Activated CD4-positive, alpha-beta T cell treated with anti-CD3 and anti-CD28 coated beads for 1 hour (primary cell): ENCODE measurements at regions not wholly inside any gene's neighbourhood (a gene's known extent, or its start where the extent isn't known, plus 50 kb on each side); places are given as distances from the start of the nearest gene placed in this dataset.
"Not testable (repeated sequence)": the region's sequence is repeated elsewhere in the genome, so short reads cannot be mapped to it uniquely, and the experiment has no call there.

ENCODE experiments used
- DNase-seq: peaks from one replicate; pipeline ENCODE4 v3.0.0-alpha.2; 2020

GRCh38 chr3:193805448-193805847, 212.4 kb downstream of the OPA1 start:
- DNase-seq: no peak

DNA sequence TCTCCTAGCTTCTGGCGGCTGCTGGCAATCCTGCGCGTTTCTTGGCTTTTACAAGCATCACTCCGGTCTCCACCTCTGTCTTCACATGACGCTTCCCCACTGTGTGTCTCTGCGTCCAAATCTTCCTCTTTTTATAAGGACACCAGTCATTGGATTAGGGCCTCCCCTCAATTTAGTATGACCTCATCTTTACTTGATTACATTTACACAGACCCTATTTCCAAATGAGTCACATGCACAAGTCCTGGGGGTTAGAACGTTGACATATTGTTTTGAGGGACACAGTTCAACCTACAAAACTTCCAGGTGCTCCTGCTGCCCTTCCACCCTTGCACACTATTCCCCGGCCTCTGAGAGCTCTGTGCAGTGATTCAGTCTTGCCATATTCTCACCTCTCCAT, 215.3 kb downstream of the OPA1 start:
- no peak for DNase-seq

DNA sequence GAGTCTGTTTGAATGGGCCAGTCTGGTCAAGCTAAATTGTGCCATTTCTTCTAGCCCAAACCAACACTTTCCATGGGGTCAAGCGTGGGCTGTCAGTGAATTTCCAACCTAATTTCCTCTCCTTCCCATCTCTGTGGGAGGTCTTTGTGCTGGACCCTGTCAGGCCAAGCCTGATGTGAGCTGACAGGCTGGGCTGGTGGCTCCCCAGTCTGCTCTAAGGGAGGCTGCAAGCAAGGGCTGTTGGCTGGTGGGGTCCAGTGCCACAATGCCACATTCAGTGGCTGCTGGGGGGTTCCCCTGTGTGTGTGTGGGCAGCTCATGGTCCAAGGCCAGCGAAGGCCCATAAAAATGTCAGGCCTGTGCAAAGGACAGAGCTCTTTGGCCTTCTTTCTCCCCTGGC, 216.1 kb downstream of the OPA1 start:
- no peak for DNase-seq

DNA sequence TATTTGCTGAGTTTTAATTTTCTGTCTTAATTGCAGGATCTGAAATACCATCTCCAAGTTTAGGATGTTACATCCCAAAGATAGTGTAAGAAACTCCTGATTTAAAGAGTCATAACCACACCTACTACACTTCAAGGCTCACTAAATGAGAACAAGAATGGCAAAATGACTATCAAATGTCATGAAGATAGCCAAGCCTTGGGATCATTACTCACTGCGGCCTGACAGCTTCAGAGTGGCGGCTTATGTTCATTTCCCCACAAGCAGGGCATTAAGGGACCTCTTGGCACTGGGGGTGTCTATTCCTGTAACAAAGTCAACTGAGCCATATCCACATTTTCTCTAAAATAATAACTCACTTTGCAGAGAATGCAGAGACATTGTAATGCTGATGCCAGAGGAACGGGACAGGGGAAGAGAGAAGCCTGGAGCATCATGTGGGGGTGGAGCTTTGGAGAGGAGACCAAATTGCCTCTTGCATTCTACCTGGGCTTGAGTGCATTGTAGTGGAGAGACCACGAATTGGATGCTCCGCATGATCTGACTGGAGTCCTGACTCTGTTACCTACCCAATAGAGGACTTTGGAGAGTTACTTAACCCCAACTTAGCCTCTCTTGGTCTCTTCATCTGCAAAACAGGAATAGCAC, 219.2 kb downstream of the OPA1 start:
- DNase-seq: no peak

DNA sequence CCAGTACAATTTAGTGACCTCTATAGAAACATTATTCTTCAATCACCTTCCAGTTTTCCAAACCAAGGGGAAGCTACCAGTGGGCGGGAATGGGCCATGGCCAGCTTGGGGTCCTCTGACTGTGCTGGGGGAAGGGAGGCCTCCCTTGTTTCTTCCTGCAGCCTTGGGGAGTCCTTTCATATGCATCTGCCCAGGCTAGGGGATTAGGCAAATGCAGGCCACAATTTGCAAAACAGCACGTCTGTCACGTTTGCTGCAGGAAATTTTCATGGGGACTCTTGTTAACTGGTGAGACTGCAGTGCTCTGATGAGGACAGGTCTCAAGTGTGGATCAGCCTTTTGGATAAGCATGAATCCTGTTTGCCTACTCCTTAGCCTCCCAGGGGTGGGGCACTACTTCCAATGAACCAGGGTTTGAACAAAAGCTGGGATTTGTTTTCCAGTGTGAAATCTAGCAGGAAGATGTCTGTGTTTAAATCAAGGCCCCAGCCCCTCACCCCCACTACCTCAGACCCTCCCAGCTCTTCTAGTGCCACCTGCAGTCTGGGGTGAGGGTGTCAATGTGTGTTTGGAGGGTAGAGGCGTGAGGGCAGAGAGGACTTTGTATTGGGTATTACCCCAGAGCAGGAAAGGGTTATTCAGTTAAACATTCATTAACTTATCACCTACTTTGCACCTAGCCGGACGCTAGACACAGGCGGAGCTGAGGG, 219.9 kb downstream of the OPA1 start:
- no peak for DNase-seq

- DNase-seq: no peak
These were observed 220.5 kb downstream of the OPA1 start for GRCh38 chr3:193813501-193813830.

DNA sequence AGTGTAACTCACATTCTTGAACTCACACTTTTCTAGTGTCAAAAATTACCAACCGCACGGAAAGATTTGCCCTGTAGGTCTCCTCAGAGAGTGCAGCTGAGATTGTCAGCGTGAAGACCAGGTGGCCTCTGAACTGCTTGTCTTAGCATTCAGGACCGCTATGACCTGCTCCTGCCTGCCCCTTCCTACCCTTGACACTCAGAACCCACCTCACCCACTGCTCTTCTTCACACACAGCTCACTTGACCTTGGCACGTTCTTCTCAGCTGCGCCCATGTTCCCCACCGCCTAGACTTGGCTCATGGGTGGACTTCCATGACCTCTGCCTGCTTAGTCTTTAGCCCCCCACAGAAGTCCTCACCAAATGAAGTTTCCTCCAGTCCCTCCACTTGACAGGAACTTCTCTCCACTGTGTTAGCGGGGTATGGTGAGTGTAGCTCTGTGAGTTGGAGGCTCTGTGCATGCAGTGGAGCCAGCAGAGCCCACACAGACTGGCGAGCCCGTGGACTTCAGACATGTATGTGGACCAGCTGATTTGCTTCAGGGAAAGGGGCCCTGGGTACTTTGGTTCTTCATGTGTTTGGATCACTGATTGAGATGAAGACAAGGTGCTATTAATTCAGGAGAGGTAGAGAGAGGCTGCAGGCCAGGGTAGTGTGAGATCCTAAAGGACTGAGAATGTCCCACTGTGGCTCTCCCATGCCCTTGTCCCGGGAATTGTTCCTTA, 221.3 kb downstream of the OPA1 start:
- no peak for DNase-seq

GRCh38 chr3:193815246-193816027, 222.4 kb downstream of the OPA1 start:
- no peak for DNase-seq

DNA sequence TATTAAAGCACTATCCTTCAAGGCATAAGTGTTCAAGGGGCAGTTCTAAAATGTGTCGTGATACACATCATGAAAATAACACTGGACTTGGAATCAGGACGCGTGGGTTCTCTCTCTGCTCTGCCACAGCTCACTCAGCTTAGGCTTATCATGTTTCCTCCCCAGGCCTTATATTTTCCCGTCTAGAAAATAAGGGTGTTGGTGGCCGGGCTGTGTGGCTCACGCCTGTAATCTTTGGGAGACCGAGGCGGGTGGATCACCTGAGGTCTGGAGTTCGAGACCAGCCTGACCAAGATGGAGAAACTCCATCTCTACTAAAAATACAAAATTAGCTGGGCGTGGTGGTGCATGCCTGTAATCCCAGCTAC, 223.0 kb downstream of the OPA1 start:
- no peak for DNase-seq

- DNase-seq: no peak
These were observed 223.8 kb downstream of the OPA1 start for GRCh38 chr3:193816656-193817311.

GRCh38 chr3:193819117-193820010, 226.4 kb downstream of the OPA1 start:
- no peak for DNase-seq

DNA sequence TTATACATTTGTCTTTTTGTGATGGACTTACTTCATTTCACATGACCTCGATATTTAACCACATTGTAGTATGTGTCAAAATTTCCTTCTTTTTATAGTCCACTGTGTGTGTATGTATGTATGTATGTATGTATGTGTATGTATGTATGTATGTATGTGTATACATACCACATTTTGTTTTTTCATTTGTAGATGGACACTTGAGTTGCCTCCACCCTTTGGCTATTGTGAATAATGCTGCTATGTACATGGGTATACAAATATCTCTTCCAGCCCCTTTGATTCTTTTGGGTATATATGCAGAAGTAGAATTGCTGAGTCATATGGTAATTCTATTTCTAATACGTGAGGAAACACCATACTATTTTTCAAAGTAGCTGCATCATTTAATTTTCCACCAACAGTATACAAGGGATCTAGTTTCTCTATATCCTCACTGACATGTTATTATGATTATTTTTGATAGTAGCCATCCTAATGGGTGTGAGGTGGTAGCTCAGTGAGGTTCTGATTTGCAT, 228.2 kb downstream of the OPA1 start:
- no peak for DNase-seq

DNA sequence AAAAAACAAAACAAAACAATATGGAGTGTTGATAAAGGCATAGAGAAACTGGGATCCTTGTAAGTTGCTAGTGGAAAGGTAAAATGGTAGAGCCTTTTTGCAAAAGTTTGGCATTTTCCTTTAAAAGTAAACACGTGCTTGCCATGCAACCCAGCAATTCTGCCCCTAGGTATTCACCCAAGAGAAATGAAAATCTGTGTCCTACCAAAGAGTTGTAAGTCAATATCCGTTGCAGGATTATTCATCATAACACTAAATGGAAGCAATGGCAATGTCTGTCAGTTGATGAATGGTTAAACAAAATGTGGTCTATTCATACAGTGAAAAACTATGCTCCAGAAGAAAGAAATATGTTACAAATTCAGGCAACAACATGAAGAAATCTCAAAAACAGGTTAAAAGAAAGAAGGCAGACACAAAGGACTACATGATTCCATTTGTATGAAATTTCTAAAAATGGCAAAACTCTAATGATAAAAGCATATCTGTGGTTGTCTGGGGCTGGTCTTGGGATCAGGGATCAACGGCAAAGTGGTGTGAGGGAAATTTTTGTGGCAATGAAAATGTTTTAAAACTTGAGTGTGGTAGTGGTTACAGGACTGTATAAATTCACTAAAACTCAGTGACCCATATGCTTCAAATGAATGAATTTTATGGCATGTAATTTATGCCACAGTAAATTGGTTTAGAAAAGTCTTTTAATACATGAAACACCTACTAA, 229.6 kb downstream of the OPA1 start:
- no peak for DNase-seq

GRCh38 chr3:193823213-193823605, 230.2 kb downstream of the OPA1 start:
- DNase-seq: not testable (repeated sequence)

- DNase-seq: no peak
These were observed 231.4 kb downstream of the OPA1 start for GRCh38 chr3:193824365-193824764.

- no peak for DNase-seq
These were observed 232.6 kb downstream of the OPA1 start for GRCh38 chr3:193825617-193826016.

GRCh38 chr3:193826159-193826795, 233.3 kb downstream of the OPA1 start:
- no peak for DNase-seq

DNA sequence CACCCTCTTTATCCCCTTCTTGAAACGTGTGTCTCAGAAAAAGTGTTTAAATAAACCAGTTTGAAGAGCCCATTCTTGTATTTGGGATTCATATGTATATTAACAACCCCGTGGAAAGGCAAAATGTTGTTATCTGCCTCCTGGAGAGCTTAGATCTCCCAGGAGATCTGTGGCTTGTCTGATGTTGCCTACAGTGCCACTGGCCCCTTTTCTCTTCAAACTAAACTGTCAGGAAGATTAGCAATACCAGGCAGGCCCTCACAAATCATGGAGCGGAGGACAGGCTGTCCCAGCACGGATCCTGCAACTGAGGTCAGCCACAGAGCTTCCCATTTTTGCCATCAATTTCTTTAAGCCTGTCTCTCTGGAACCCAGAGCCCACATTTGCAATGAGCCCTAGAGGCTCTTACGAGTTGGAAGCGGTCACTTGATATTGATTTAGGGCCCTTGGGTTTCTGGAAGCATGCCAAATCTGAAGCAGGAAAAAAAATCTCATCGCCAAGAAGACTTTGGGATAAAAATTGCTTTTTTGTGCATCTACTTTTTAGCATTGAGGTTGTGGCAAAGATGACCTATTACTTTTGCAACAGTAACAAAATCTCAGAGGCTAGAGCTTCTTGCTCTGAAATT, 234.1 kb downstream of the OPA1 start:
- DNase-seq: no peak

- no peak for DNase-seq
These were observed 234.9 kb downstream of the OPA1 start for GRCh38 chr3:193827871-193828270.

DNA sequence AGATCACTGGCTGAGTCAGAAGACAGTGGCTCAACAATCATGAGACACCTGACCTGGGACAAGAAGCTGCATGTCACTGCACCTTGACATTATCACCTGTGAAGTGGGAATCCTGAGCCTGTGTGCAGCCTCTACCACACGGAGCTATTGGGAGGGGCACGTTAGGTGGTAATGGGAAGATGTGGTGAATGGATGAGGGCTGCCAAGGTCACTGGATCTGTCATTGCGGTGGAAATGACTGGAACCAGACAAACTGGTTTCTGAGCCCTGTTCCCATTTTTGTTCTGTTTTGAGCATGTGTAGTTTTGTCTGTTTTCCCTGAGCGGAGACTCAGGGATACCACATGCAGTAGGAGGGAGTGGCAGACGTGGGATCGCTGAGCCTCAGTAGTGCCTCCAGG, 235.5 kb downstream of the OPA1 start:
- DNase-seq: no peak
